HEK293 (cell line): ENCODE measurements at regions not wholly inside any gene's neighbourhood (a gene's known extent, or its start where the extent isn't known, plus 50 kb on each side); places are given as distances from the start of the nearest gene placed in this dataset.

Experiments used
- CTCF ChIA-PET: fragments of 350-600 bp; formaldehyde crosslinking; extraction: SDS; loops from one replicate; lab custom pipeline; 2021; ENCODE audit warnings: antibody characterized with exemption; lab: Yijun Ruan, JAX
- POLR2A ChIA-PET: fragments of 300-600 bp; formaldehyde crosslinking; extraction: SDS; loops from one replicate; lab custom pipeline; 2020; ENCODE audit warnings: antibody characterized with exemption, inconsistent platforms; lab: Yijun Ruan, JAX
- H3K27ac ChIP-seq: fragments of 200-500 bp; sonication (Bioruptor generic); 2 replicates; pipeline ENCODE4 v1.5.1; 2014; ENCODE audit warnings: low read depth, low read length, control low read depth, inconsistent platforms; ENCODE audit errors: extremely low read depth
- H3K36me3 ChIP-seq, 2 experiments: fragments of 200-500 bp in 1 of 2; sonication (Bioruptor generic) in 1 of 2; 1 replicate in 1 of 2; 2 replicates in 1 of 2; pipeline ENCODE4 v1.5.1; 2014 to 2017; ENCODE audit warnings: inconsistent platforms in 2 of 2, low read length in 2 of 2; ENCODE audit not compliant: control insufficient read depth in 2 of 2, insufficient read depth in 1 of 2
- H3K4me1 ChIP-seq: fragments of 200-500 bp; sonication (Bioruptor generic); 2 replicates; pipeline ENCODE4 v1.5.1; 2014; ENCODE audit warnings: mild to moderate bottlenecking, low read length, inconsistent platforms; ENCODE audit not compliant: control insufficient read depth, insufficient read depth
- H3K4me3 ChIP-seq: 2 replicates; pipeline ENCODE4 v1.5.1; 2011; ENCODE audit warnings: low read depth, mild to moderate bottlenecking, control low read depth, low read length, moderate library complexity
- H3K9me3 ChIP-seq: fragments of 200-500 bp; sonication (Bioruptor generic); 2 replicates; pipeline ENCODE4 v1.5.1; 2014; ENCODE audit warnings: low read depth, low read length, inconsistent platforms; ENCODE audit not compliant: control insufficient read depth, insufficient read depth
- EGR2 ChIP-seq: fragments of 450-650 bp; formaldehyde crosslinking; IDR thresholded peaks from 2 replicates; pipeline ENCODE4 v1.5.1; 2016; ENCODE audit warnings: low read depth, missing biosample characterization, missing genetic modification characterization
- HOXA7 ChIP-seq: sonication (generic); formaldehyde crosslinking; IDR thresholded peaks from 2 replicates; pipeline ENCODE4 v1.8.1; 2022; ENCODE audit warnings: missing genetic modification reagents, borderline replicate concordance
- OSR2 ChIP-seq: fragments of 450-650 bp; formaldehyde crosslinking; IDR thresholded peaks from 2 replicates; pipeline ENCODE4 v1.5.1; 2016; ENCODE audit warnings: missing biosample characterization, missing genetic modification characterization
- SCRT2 ChIP-seq: fragments of 450-650 bp; formaldehyde crosslinking; IDR thresholded peaks from 2 replicates; pipeline ENCODE4 v1.5.1; 2016; ENCODE audit warnings: missing biosample characterization, missing genetic modification characterization
- TCF7L2 ChIP-seq: IDR thresholded peaks from 2 replicates; pipeline ENCODE4 v1.6.1; 2011; ENCODE audit warnings: low read depth, mild to moderate bottlenecking, inconsistent platforms, low read length, moderate library complexity, borderline replicate concordance
- ZBTB26 ChIP-seq: fragments of 450-650 bp; formaldehyde crosslinking; optimal IDR thresholded peaks from 2 replicates; pipeline ENCODE3; 2016; ENCODE audit warnings: missing biosample characterization, mild to moderate bottlenecking, missing genetic modification characterization
- ZFP3 ChIP-seq: fragments of 450-650 bp; formaldehyde crosslinking; IDR thresholded peaks from 2 replicates; pipeline ENCODE4 v1.5.1; 2016; ENCODE audit warnings: low read depth, missing biosample characterization, missing genetic modification characterization
- ZFP69B ChIP-seq: fragments of 450-650 bp; formaldehyde crosslinking; IDR thresholded peaks from 2 replicates; pipeline ENCODE4 v1.5.1; 2016; ENCODE audit warnings: missing biosample characterization, missing genetic modification characterization
- ZNF175 ChIP-seq: fragments of 450-650 bp; formaldehyde crosslinking; IDR thresholded peaks from 2 replicates; pipeline ENCODE4 v1.5.1; 2016; ENCODE audit warnings: missing biosample characterization, missing genetic modification characterization
- ZNF18 ChIP-seq: fragments of 450-650 bp; formaldehyde crosslinking; IDR thresholded peaks from 2 replicates; pipeline ENCODE4 v1.5.1; 2016; ENCODE audit warnings: missing biosample characterization, missing genetic modification characterization
- ZNF184 ChIP-seq: fragments of 450-650 bp; IDR thresholded peaks from 2 replicates; pipeline ENCODE4 v1.5.1; 2018; ENCODE audit warnings: missing biosample characterization, mild to moderate bottlenecking, missing genetic modification characterization
- ZNF211 ChIP-seq: fragments of 450-650 bp; formaldehyde crosslinking; IDR thresholded peaks from 2 replicates; pipeline ENCODE4 v1.5.1; 2016; ENCODE audit warnings: low read depth, missing biosample characterization, missing genetic modification characterization
- ZNF23 ChIP-seq: fragments of 450-650 bp; formaldehyde crosslinking; IDR thresholded peaks from 2 replicates; pipeline ENCODE4 v1.5.1; 2016; ENCODE audit warnings: missing biosample characterization, missing genetic modification characterization, borderline replicate concordance
- ZNF366 ChIP-seq: fragments of 450-650 bp; formaldehyde crosslinking; conservative IDR thresholded peaks from 2 replicates; pipeline ENCODE4 v1.5.1; 2016; ENCODE audit warnings: missing biosample characterization, missing genetic modification characterization
- ZNF404 ChIP-seq: fragments of 450-650 bp; formaldehyde crosslinking; IDR thresholded peaks from 2 replicates; pipeline ENCODE4 v1.5.1; 2017; ENCODE audit warnings: missing biosample characterization, missing genetic modification characterization
- ZNF433 ChIP-seq: fragments of 450-650 bp; formaldehyde crosslinking; IDR thresholded peaks from 2 replicates; pipeline ENCODE4 v1.5.1; 2016; ENCODE audit warnings: missing biosample characterization, missing genetic modification characterization, low read depth
- ZNF530 ChIP-seq: fragments of 450-650 bp; formaldehyde crosslinking; IDR thresholded peaks from 2 replicates; pipeline ENCODE4 v1.5.1; 2016; ENCODE audit warnings: low read depth, missing biosample characterization, missing genetic modification characterization
- ZNF624 ChIP-seq: fragments of 450-650 bp; formaldehyde crosslinking; IDR thresholded peaks from 2 replicates; pipeline ENCODE4 v1.5.1; 2017; ENCODE audit warnings: missing biosample characterization, missing genetic modification characterization
- ZNF626 ChIP-seq: fragments of 450-650 bp; sonication (Bioruptor Pico); formaldehyde crosslinking; IDR thresholded peaks from 2 replicates; pipeline ENCODE4 v1.5.1; 2018; ENCODE audit warnings: missing biosample characterization, missing genetic modification characterization, inconsistent platforms
- ZNF660 ChIP-seq: fragments of 450-650 bp; IDR thresholded peaks from 2 replicates; pipeline ENCODE4 v1.5.1; 2018; ENCODE audit warnings: missing biosample characterization, mild to moderate bottlenecking, missing genetic modification characterization
- ZNF776 ChIP-seq: fragments of 450-650 bp; formaldehyde crosslinking; IDR thresholded peaks from 2 replicates; pipeline ENCODE4 v1.5.0; 2017; ENCODE audit warnings: missing biosample characterization, missing genetic modification characterization, borderline replicate concordance
- ZNF843 ChIP-seq: fragments of 450-650 bp; formaldehyde crosslinking; IDR thresholded peaks from 2 replicates; pipeline ENCODE4 v1.5.1; 2016; ENCODE audit warnings: missing biosample characterization, missing genetic modification characterization
- ZXDB ChIP-seq: fragments of 450-650 bp; formaldehyde crosslinking; IDR thresholded peaks from 2 replicates; pipeline ENCODE4 v1.5.1; 2016; ENCODE audit warnings: missing biosample characterization, missing genetic modification characterization
- TF ChIP-seq, protein P1 (sequence below): fragments of 450-650 bp; formaldehyde crosslinking; IDR thresholded peaks from 2 replicates; pipeline ENCODE4 v1.5.1; 2016; ENCODE audit warnings: missing biosample characterization, missing genetic modification characterization
- TF ChIP-seq, protein P2 (sequence below): IDR thresholded peaks from 2 replicates; pipeline ENCODE4 v1.6.1; 2011; ENCODE audit warnings: mild to moderate bottlenecking, low read depth, low read length, borderline replicate concordance
- TF ChIP-seq, protein P3 (sequence below): sonication (generic); formaldehyde crosslinking; IDR thresholded peaks from 2 replicates; pipeline ENCODE4 v1.8.1; 2022; ENCODE audit warnings: mild to moderate bottlenecking, moderate library complexity, missing genetic modification reagents

DNA sequence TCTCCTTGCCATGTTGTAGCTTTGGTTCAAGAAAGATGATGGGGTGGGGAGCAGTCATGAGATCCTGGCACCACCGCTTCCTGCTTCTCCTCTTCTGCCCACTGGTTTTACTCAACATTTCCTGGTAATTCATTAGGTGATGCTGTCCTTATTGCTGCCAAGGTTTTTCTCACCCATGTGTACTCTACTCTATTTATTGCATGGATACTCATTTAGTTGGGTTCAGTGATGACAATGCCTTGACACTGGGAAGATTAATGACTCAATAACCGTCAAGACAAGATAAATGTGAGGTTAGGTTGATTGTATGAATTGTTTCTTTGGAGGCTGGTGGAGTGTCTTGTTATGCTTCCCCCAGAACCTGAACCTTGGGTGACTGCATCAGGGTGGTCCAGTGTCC lies 484.2 kb downstream of the SIPA1L2 start:
- H3K27ac ChIP-seq = no peak overlapping the region
- H3K4me1 ChIP-seq = peaks cover 7% of the 10 kb centered on the region
- H3K9me3 ChIP-seq = no peaks in the 10 kb centered on the region
- no peak for TF ChIP-seq ZFP3
- no peak for TF ChIP-seq ZNF530 (tag by site-specific recombination)
- no peak for TF ChIP-seq HOXA7 (CRISPR knock-in tag)
- no peak for TF ChIP-seq TCF7L2
- TF ChIP-seq SCRT2 = no peak
- TF ChIP-seq ZNF23 (tag by site-specific recombination) = no peak
- TF ChIP-seq ZNF776 (tag by site-specific recombination) = no peak
- TF ChIP-seq ZNF624 (tag by site-specific recombination) = no peak
- TF ChIP-seq ZNF843 (tag by site-specific recombination) = no peak
- TF ChIP-seq ZNF184 (tag by site-specific recombination) = no peak
- TF ChIP-seq ZFP69B (tag by site-specific recombination) = no peak
- no peak for TF ChIP-seq ZNF433 (tag by site-specific recombination)
- no peak for TF ChIP-seq ZNF175 (tag by site-specific recombination)
- TF ChIP-seq ZNF626 (tag by site-specific recombination) = no peak
- no peak for TF ChIP-seq ZNF211 (tag by site-specific recombination)
- no peak for TF ChIP-seq ZNF404
- TF ChIP-seq ZXDB (tag by site-specific recombination) = no peak
- no peak for TF ChIP-seq ZNF18
- no peak for TF ChIP-seq OSR2 (tag by site-specific recombination)
- TF ChIP-seq, protein P1, sequence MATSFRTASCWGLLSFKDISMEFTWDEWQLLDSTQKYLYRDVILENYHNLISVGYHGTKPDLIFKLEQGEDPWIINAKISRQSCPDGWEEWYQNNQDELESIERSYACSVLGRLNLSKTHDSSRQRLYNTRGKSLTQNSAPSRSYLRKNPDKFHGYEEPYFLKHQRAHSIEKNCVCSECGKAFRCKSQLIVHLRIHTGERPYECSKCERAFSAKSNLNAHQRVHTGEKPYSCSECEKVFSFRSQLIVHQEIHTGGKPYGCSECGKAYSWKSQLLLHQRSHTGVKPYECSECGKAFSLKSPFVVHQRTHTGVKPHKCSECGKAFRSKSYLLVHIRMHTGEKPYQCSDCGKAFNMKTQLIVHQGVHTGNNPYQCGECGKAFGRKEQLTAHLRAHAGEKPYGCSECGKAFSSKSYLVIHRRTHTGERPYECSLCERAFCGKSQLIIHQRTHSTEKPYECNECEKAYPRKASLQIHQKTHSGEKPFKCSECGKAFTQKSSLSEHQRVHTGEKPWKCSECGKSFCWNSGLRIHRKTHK (tag by site-specific recombination) = no peak
- no peaks in the 10 kb centered on the region for H3K36me3 ChIP-seq
- CTCF ChIA-PET = no interaction called here
- H3K4me3 ChIP-seq = no peak overlapping the region
- POLR2A ChIA-PET = no interaction called here

DNA sequence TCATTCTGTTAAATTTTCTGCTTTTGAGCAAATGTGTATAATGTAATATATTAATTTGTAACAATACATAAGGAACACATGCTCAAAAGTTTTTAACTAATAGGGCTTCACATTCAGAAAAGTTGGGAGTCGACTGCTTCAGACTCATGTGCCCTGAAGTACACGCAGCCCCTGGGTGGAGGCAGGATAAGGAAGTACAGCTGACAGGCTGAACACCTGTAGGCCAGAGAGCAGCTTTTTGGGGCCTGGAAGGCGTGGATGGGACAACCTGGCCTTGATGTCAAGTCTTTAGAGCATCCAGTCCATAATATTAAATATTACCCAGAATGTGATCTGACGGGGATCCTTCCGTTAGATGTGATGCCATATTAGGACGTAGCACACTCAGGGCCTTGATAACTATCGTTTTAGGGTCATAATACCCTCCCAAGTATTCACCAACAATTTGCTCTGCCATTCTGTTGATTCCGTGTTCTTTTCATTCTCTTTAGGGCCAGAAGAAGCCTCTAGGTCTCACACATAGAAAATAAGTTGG lies 485.2 kb downstream of the SIPA1L2 start:
- Histone ChIP-seq H3K4me1 (peaks cover 3% of the 10 kb centered on the region), H3K27ac (no peak overlapping the region), H3K9me3 (no peaks in the 10 kb centered on the region), H3K4me3 (no peak overlapping the region), H3K36me3 (no peaks in the 10 kb centered on the region)
- no peak for TF ChIP-seq ZNF660 (tag by site-specific recombination)
- TF ChIP-seq ZNF843 (tag by site-specific recombination) = no peak
- TF ChIP-seq ZNF366 = no peak
- TF ChIP-seq, protein P2, sequence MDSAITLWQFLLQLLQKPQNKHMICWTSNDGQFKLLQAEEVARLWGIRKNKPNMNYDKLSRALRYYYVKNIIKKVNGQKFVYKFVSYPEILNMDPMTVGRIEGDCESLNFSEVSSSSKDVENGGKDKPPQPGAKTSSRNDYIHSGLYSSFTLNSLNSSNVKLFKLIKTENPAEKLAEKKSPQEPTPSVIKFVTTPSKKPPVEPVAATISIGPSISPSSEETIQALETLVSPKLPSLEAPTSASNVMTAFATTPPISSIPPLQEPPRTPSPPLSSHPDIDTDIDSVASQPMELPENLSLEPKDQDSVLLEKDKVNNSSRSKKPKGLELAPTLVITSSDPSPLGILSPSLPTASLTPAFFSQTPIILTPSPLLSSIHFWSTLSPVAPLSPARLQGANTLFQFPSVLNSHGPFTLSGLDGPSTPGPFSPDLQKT = no peak
- TF ChIP-seq, protein P3, sequence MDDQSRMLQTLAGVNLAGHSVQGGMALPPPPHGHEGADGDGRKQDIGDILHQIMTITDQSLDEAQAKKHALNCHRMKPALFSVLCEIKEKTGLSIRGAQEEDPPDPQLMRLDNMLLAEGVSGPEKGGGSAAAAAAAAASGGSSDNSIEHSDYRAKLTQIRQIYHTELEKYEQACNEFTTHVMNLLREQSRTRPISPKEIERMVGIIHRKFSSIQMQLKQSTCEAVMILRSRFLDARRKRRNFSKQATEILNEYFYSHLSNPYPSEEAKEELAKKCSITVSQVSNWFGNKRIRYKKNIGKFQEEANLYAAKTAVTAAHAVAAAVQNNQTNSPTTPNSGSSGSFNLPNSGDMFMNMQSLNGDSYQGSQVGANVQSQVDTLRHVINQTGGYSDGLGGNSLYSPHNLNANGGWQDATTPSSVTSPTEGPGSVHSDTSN (CRISPR knock-in tag) = no peak
- no peak for TF ChIP-seq EGR2 (tag by site-specific recombination)
- TF ChIP-seq ZBTB26 (tag by site-specific recombination) = no peak
- ChIA-PET CTCF (interaction anchor here (0.6 to 0.7 kb wide), 2 partner anchors 50 to 397 kb away, joined by 3 read pairs; no protein-coding TSS in a partner anchor), POLR2A (interaction anchor here (0.7 kb wide), 1 partner anchor 760 kb away, joined by 5 read pairs; no protein-coding TSS in a partner anchor)
